Hepatocyte (in vitro differentiated cells): ENCODE measurements at regions not wholly inside any gene's neighbourhood (a gene's known extent, or its start where the extent isn't known, plus 50 kb on each side); places are given as distances from the start of the nearest gene placed in this dataset.

ENCODE experiments used
- EZH2 ChIP-seq: fragments of 200-600 bp; sonication (generic); IDR thresholded peaks from 2 replicates; pipeline ENCODE4 v1.6.1; 2016; ENCODE audit warnings: antibody characterized with exemption, mild to moderate bottlenecking, borderline replicate concordance
- EZH2phosphoT487 ChIP-seq: fragments of 200-600 bp; sonication (generic); IDR thresholded peaks from one replicate; pipeline ENCODE4 v1.6.1; 2018; ENCODE audit warnings: antibody characterized with exemption, mild to moderate bottlenecking, low read depth, moderate library complexity; ENCODE audit not compliant: unreplicated experiment, severe bottlenecking
- TF ChIP-seq, protein P1 (sequence below): fragments of 200-600 bp; sonication (generic); IDR thresholded peaks from 2 replicates; pipeline ENCODE4 v1.5.1; 2016; ENCODE audit warnings: antibody characterized with exemption, mild to moderate bottlenecking; ENCODE audit not compliant: poor library complexity

DNA sequence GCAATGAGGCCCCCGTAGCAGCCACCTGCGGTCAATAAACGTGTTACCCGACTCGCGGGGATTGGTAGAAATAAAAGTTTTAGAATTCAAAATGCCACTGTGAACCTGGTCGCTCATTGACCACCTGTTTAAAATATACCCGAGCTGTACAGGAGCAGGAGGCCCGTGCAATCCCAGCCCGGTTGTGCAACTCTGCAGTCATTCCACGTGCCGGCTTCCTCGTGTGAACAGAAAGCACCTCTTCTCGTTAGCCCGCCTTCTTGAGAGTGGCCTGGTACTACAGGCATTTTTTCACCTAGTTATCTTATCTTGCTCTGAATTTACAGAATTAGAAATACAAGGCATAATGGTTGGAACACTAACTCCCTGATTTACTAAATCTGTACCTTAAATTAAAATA lies 660.7 kb downstream of the GALR1 start:
- TF ChIP-seq, protein P1, sequence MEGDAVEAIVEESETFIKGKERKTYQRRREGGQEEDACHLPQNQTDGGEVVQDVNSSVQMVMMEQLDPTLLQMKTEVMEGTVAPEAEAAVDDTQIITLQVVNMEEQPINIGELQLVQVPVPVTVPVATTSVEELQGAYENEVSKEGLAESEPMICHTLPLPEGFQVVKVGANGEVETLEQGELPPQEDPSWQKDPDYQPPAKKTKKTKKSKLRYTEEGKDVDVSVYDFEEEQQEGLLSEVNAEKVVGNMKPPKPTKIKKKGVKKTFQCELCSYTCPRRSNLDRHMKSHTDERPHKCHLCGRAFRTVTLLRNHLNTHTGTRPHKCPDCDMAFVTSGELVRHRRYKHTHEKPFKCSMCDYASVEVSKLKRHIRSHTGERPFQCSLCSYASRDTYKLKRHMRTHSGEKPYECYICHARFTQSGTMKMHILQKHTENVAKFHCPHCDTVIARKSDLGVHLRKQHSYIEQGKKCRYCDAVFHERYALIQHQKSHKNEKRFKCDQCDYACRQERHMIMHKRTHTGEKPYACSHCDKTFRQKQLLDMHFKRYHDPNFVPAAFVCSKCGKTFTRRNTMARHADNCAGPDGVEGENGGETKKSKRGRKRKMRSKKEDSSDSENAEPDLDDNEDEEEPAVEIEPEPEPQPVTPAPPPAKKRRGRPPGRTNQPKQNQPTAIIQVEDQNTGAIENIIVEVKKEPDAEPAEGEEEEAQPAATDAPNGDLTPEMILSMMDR, result no peak
- no peak for TF ChIP-seq EZH2
- no peak for TF ChIP-seq EZH2phosphoT487
